PC-9 (cell line): ENCODE measurements at regions not wholly inside any gene's neighbourhood (a gene's known extent, or its start where the extent isn't known, plus 50 kb on each side); places are given as distances from the start of the nearest gene placed in this dataset.

Experiments
- CTCF ChIP-seq: fragments of 200-600 bp; sonication (generic); conservative IDR thresholded peaks from 2 replicates; pipeline ENCODE4 v1.6.1; 2017; ENCODE audit warnings: mixed run types, antibody characterized with exemption, mild to moderate bottlenecking, moderate library complexity
- EZH2 ChIP-seq: fragments of 200-600 bp; sonication (generic); IDR thresholded peaks from 2 replicates; pipeline ENCODE4 v1.8.0; 2017; ENCODE audit warnings: antibody characterized with exemption, low read depth

- TF ChIP-seq CTCF (no peak), EZH2 (no peak)
Observed at GRCh38 chr3:110589341-110589740, 482.3 kb upstream of the NECTIN3 start.
